Activated B cell treated with CpG ODN at 0.5 μM for 24 hours (primary cell): ENCODE measurements at regions not wholly inside any gene's neighbourhood (a gene's known extent, or its start where the extent isn't known, plus 50 kb on each side); places are given as distances from the start of the nearest gene placed in this dataset.
"Not testable (repeated sequence)": the region's sequence is repeated elsewhere in the genome, so short reads cannot be mapped to it uniquely, and the experiment has no call there.

Experiments used
- ATAC-seq: fragments of 200-7000 bp; cut with Tn5 transposase; one replicate; pipeline ENCODE4 v1.10.0; 2021; ENCODE audit warnings: low read depth, mild to moderate bottlenecking, moderate library complexity
- CTCF ChIA-PET: fragments of 350-600 bp; sonication (Branson Sonifier 250); formaldehyde crosslinking; loops from one replicate; lab custom pipeline; 2021; ENCODE audit warnings: antibody characterized with exemption; lab: Charles Lee
- POLR2A ChIA-PET: fragments of 350-600 bp; sonication (Branson Sonifier 250); formaldehyde crosslinking; loops from one replicate; lab custom pipeline; 2021; ENCODE audit warnings: antibody characterized with exemption; lab: Charles Lee
- DNase-seq: peaks from one replicate; pipeline ENCODE4 v3.0.0; 2022
- H3K27ac Mint-ChIP-seq: one replicate; pipeline ENCODE4 v1.8.0; 2020; ENCODE audit warnings: mixed read lengths
- H3K27me3 Mint-ChIP-seq: one replicate; pipeline ENCODE4 v1.8.0; 2021; ENCODE audit warnings: mixed read lengths
- H3K36me3 Mint-ChIP-seq: one replicate; pipeline ENCODE4 v1.8.0; 2021; ENCODE audit warnings: low read depth, mixed read lengths
- H3K4me1 Mint-ChIP-seq: one replicate; pipeline ENCODE4 v1.8.0; 2021; ENCODE audit warnings: mixed read lengths
- H3K4me3 Mint-ChIP-seq: one replicate; pipeline ENCODE4 v1.8.0; 2020; ENCODE audit warnings: mild to moderate bottlenecking, mixed read lengths
- H3K9me3 Mint-ChIP-seq: one replicate; pipeline ENCODE4 v1.8.0; 2020; ENCODE audit warnings: mixed read lengths
- intact Hi-C: fragments of 100-400 bp; cut with micrococcal nuclease; formaldehyde crosslinking; loops from one replicate; pipeline ENCODE4 v1.15.1; 2024

GRCh38 chr1:121066925-121067324 is 117.2 kb downstream of the FAM72B start:
- DNase-seq, H3K36me3 Mint-ChIP-seq, H3K27ac Mint-ChIP-seq, ATAC-seq, intact Hi-C loops, H3K4me1 Mint-ChIP-seq, H3K27me3 Mint-ChIP-seq, H3K4me3 Mint-ChIP-seq, POLR2A ChIA-PET, CTCF ChIA-PET, H3K9me3 Mint-ChIP-seq: not testable (repeated sequence)

GRCh38 chr1:121068738-121069499 is 115.2 kb downstream of the FAM72B start:
- H3K4me3 Mint-ChIP-seq, H3K4me1 Mint-ChIP-seq, DNase-seq, intact Hi-C loops, CTCF ChIA-PET, H3K27ac Mint-ChIP-seq, H3K9me3 Mint-ChIP-seq, H3K36me3 Mint-ChIP-seq, ATAC-seq, H3K27me3 Mint-ChIP-seq, POLR2A ChIA-PET: not testable (repeated sequence)

- H3K4me1 Mint-ChIP-seq, H3K27me3 Mint-ChIP-seq, H3K27ac Mint-ChIP-seq, H3K9me3 Mint-ChIP-seq, CTCF ChIA-PET, DNase-seq, H3K36me3 Mint-ChIP-seq, intact Hi-C loops, POLR2A ChIA-PET, ATAC-seq, H3K4me3 Mint-ChIP-seq: not testable (repeated sequence)
Measured at GRCh38 chr1:121073852-121074251, 110.3 kb downstream of the FAM72B start.

- DNase-seq, H3K4me3 Mint-ChIP-seq, H3K27me3 Mint-ChIP-seq, H3K27ac Mint-ChIP-seq, POLR2A ChIA-PET, H3K4me1 Mint-ChIP-seq, ATAC-seq, H3K36me3 Mint-ChIP-seq, H3K9me3 Mint-ChIP-seq, intact Hi-C loops, CTCF ChIA-PET: not testable (repeated sequence)
Measured at GRCh38 chr1:121075254-121075805, 108.8 kb downstream of the FAM72B start.

- H3K27me3 Mint-ChIP-seq, DNase-seq, H3K27ac Mint-ChIP-seq, H3K4me3 Mint-ChIP-seq, ATAC-seq, H3K4me1 Mint-ChIP-seq, POLR2A ChIA-PET, H3K36me3 Mint-ChIP-seq, intact Hi-C loops, H3K9me3 Mint-ChIP-seq, CTCF ChIA-PET: not testable (repeated sequence)
Measured at GRCh38 chr1:121076674-121077073, 107.5 kb downstream of the FAM72B start.

- H3K27ac Mint-ChIP-seq, H3K9me3 Mint-ChIP-seq, ATAC-seq, H3K4me3 Mint-ChIP-seq, H3K4me1 Mint-ChIP-seq, H3K36me3 Mint-ChIP-seq, POLR2A ChIA-PET, CTCF ChIA-PET, DNase-seq, intact Hi-C loops: not testable (repeated sequence)
- peaks cover 12% of the 10 kb centered on the region for H3K27me3 Mint-ChIP-seq
Measured at GRCh38 chr1:121079655-121080054, 104.5 kb downstream of the FAM72B start.

- H3K27ac Mint-ChIP-seq, H3K36me3 Mint-ChIP-seq, ATAC-seq, H3K4me3 Mint-ChIP-seq, DNase-seq, POLR2A ChIA-PET, H3K4me1 Mint-ChIP-seq, intact Hi-C loops, H3K9me3 Mint-ChIP-seq, CTCF ChIA-PET: not testable (repeated sequence)
- peaks cover 15% of the 10 kb centered on the region for H3K27me3 Mint-ChIP-seq
Measured at GRCh38 chr1:121080197-121080903, 103.8 kb downstream of the FAM72B start.

GRCh38 chr1:121080904-121081264 is 103.3 kb downstream of the FAM72B start:
- H3K9me3 Mint-ChIP-seq, H3K4me1 Mint-ChIP-seq, H3K27ac Mint-ChIP-seq, CTCF ChIA-PET, DNase-seq, intact Hi-C loops, ATAC-seq, H3K4me3 Mint-ChIP-seq, POLR2A ChIA-PET, H3K36me3 Mint-ChIP-seq: not testable (repeated sequence)
- H3K27me3 Mint-ChIP-seq = peaks cover 15% of the 10 kb centered on the region

- H3K9me3 Mint-ChIP-seq, H3K4me1 Mint-ChIP-seq, CTCF ChIA-PET, ATAC-seq, POLR2A ChIA-PET, H3K36me3 Mint-ChIP-seq, DNase-seq, H3K27ac Mint-ChIP-seq, intact Hi-C loops, H3K4me3 Mint-ChIP-seq: not testable (repeated sequence)
- H3K27me3 Mint-ChIP-seq = peaks cover 15% of the 10 kb centered on the region
Measured at GRCh38 chr1:121081625-121082199, 102.4 kb downstream of the FAM72B start.

- POLR2A ChIA-PET, CTCF ChIA-PET, H3K9me3 Mint-ChIP-seq, intact Hi-C loops, H3K4me1 Mint-ChIP-seq, DNase-seq, H3K36me3 Mint-ChIP-seq, ATAC-seq, H3K4me3 Mint-ChIP-seq, H3K27ac Mint-ChIP-seq: not testable (repeated sequence)
- H3K27me3 Mint-ChIP-seq = peaks cover 15% of the 10 kb centered on the region
Measured at GRCh38 chr1:121082995-121083394, 101.1 kb downstream of the FAM72B start.

GRCh38 chr1:121086249-121086648 is 97.9 kb downstream of the FAM72B start:
- H3K4me3 Mint-ChIP-seq, intact Hi-C loops, POLR2A ChIA-PET, H3K27ac Mint-ChIP-seq, H3K36me3 Mint-ChIP-seq, H3K4me1 Mint-ChIP-seq, H3K9me3 Mint-ChIP-seq, H3K27me3 Mint-ChIP-seq, ATAC-seq, DNase-seq, CTCF ChIA-PET: not testable (repeated sequence)

- ATAC-seq, intact Hi-C loops, H3K27me3 Mint-ChIP-seq, H3K4me3 Mint-ChIP-seq, H3K27ac Mint-ChIP-seq, H3K4me1 Mint-ChIP-seq, H3K36me3 Mint-ChIP-seq, DNase-seq, H3K9me3 Mint-ChIP-seq, POLR2A ChIA-PET, CTCF ChIA-PET: not testable (repeated sequence)
Measured at GRCh38 chr1:121087221-121087620, 96.9 kb downstream of the FAM72B start.
